Gastroesophageal sphincter (tissue), 3 donors: ENCODE measurements at regions not wholly inside any gene's neighbourhood (a gene's known extent, or its start where the extent isn't known, plus 50 kb on each side); places are given as distances from the start of the nearest gene placed in this dataset.

Source experiments
- CTCF ChIP-seq, 4 experiments: fragments of 200-600 bp in 2 of 4; fragments of 450-650 bp in 2 of 4; sonication (generic) in 1 of 4; IDR thresholded peaks; one replicate each; pipeline ENCODE4 v1.5.1; 2017 to 2019; ENCODE audit warnings: antibody characterized with exemption in 4 of 4, mild to moderate bottlenecking in 2 of 4, moderate library complexity in 2 of 4
- EP300 ChIP-seq: sonication (generic); formaldehyde crosslinking; IDR thresholded peaks from one replicate; pipeline ENCODE4 v1.6.1; 2017; ENCODE audit warnings: antibody characterized with exemption, mild to moderate bottlenecking
- POLR2A ChIP-seq, 2 donors: fragments of 450-650 bp; IDR thresholded peaks; one replicate each; pipeline ENCODE4 v1.6.1; 2017; ENCODE audit warnings: antibody characterized with exemption in 2 of 2, mild to moderate bottlenecking in 2 of 2, moderate library complexity in 1 of 2
- POLR2AphosphoS5 ChIP-seq: sonication (generic); formaldehyde crosslinking; IDR thresholded peaks from one replicate; pipeline ENCODE4 v1.6.1; 2017; ENCODE audit warnings: antibody characterized with exemption

GRCh38 chr20:56805966-56806365 lies 176.9 kb downstream of the TFAP2C start:
- TF ChIP-seq POLR2A (IDR thresholded peaks at IDR 0.05) (no peak), CTCF (IDR thresholded peaks at IDR 0.05) (no peak), EP300 (no peak), POLR2AphosphoS5 (no peak)
